PC-3 (cell line): ENCODE measurements at regions not wholly inside any gene's neighbourhood (a gene's known extent, or its start where the extent isn't known, plus 50 kb on each side); places are given as distances from the start of the nearest gene placed in this dataset.

ENCODE experiments used
- CTCF ChIP-seq: fragments of 300-600 bp; sonication (generic); conservative IDR thresholded peaks from 2 replicates; pipeline ENCODE4 v1.5.1; 2017; ENCODE audit warnings: antibody characterized with exemption, low read depth, mild to moderate bottlenecking, low read length
- EZH2 ChIP-seq: fragments of 300-600 bp; sonication (generic); IDR thresholded peaks from one replicate; pipeline ENCODE4 v1.6.1; 2017; ENCODE audit warnings: antibody characterized with exemption, mild to moderate bottlenecking, low read length; ENCODE audit not compliant: unreplicated experiment
- EZH2phosphoT487 ChIP-seq: fragments of 300-600 bp; sonication (generic); IDR thresholded peaks from 2 replicates; pipeline ENCODE4 v1.6.1; 2018; ENCODE audit warnings: mild to moderate bottlenecking, antibody characterized with exemption, low read length, borderline replicate concordance

GRCh38 chr3:135629701-135630408, 335.7 kb upstream of the PPP2R3A start:
- TF ChIP-seq CTCF (no peak), EZH2 (no peak), EZH2phosphoT487 (no peak)
